ENCODE measurements at regions not wholly inside any gene's neighbourhood (a gene's known extent, or its start where the extent isn't known, plus 50 kb on each side); places are given as distances from the start of the nearest gene placed in this dataset.
"Not testable (repeated sequence)": the region's sequence is repeated elsewhere in the genome, so short reads cannot be mapped to it uniquely, and the experiment has no call there.

GRCh38 chr1:143796369-143796768 is 175.4 kb downstream of the FAM72C start:
- H4K20me1 ChIP-seq (replicated peaks in 1 of 2; ENCODE audit: control insufficient read depth in 1 of 2, insufficient read depth in 2 of 2, low read length in 2 of 2); H2BK120ac ChIP-seq (replicated peaks; ENCODE audit: low read depth, low read length); H3K14ac ChIP-seq (ENCODE audit: insufficient read length); H2BK5ac ChIP-seq (ENCODE audit: low read depth, low read length); H2BK20ac ChIP-seq (ENCODE audit: low read length); POLR2A ChIA-PET (ENCODE audit: partially characterized antibody); H3K18ac ChIP-seq (ENCODE audit: extremely low read depth, low read length); H3K23ac ChIP-seq (ENCODE audit: insufficient read length); H3K4ac ChIP-seq (replicated peaks; ENCODE audit: insufficient read length, low read depth, low read length); H2AK5ac ChIP-seq (ENCODE audit: low read depth, low read length); H3K36me3 ChIP-seq (ENCODE audit: control insufficient read depth in 2 of 4, insufficient read depth in 4 of 4, low read length in 3 of 4); H3K4me3 ChIP-seq (ENCODE audit: extremely low read depth in 1 of 4, insufficient read depth in 2 of 4, low read depth in 3 of 4, low read length in 4 of 4); H3K23me2 ChIP-seq (ENCODE audit: low read depth, low read length); H2BK12ac ChIP-seq (ENCODE audit: low read depth, low read length); H2AFZ ChIP-seq (ENCODE audit: low read length); H3K56ac ChIP-seq (replicated peaks; ENCODE audit: insufficient read length, low read depth, low read length); H3K9ac ChIP-seq (replicated peaks in 1 of 4; ENCODE audit: extremely low read depth in 1 of 4, low read depth in 3 of 4, low read length in 3 of 4); H3K27ac ChIP-seq (ENCODE audit: low read depth, low read length); H4K91ac ChIP-seq (replicated peaks; ENCODE audit: insufficient read length, low read length); FAIRE-seq; H3K4me2 ChIP-seq (ENCODE audit: insufficient read depth in 1 of 2, low read depth in 2 of 2, low read length in 2 of 2); H3K27me3 ChIP-seq (replicated peaks in 1 of 4; ENCODE audit: control insufficient read depth in 3 of 4, extremely low read depth in 1 of 4, insufficient read depth in 3 of 4, low read length in 3 of 4); CTCF ChIA-PET (ENCODE audit: partially characterized antibody); H2BK15ac ChIP-seq (ENCODE audit: low read length); H3K79me1 ChIP-seq (ENCODE audit: low read depth, low read length); H3K9me3 ChIP-seq (ENCODE audit: insufficient read depth in 2 of 2, low read depth in 1 of 2, low read length in 1 of 2); H3K79me2 ChIP-seq (ENCODE audit: control insufficient read depth in 1 of 2, insufficient read depth in 2 of 2, low read length in 2 of 2); H4K8ac ChIP-seq (ENCODE audit: extremely low read depth, insufficient read depth, low read length); H4K5ac ChIP-seq (ENCODE audit: insufficient read length, low read depth, low read length); H3K4me1 ChIP-seq (replicated peaks in 1 of 4; ENCODE audit: control insufficient read depth in 3 of 4, insufficient read depth in 4 of 4, low read length in 3 of 4); DNase-seq (ENCODE audit: low read depth in 1 of 2, low spot score in 2 of 2): not testable (repeated sequence)
- WGBS, 2 experiments (ENCODE audit: extremely low coverage in 1 of 2, insufficient coverage in 1 of 2, insufficient read length in 1 of 2, insufficient replicate concordance in 2 of 2, low coverage in 1 of 2, low lambda C conversion rate in 2 of 2, missing lambda C conversion rate in 1 of 2) = no CpG with 5 or more reads among the region's 3 CpGs

- H3K23ac ChIP-seq (ENCODE audit: insufficient read length); H2BK20ac ChIP-seq (ENCODE audit: low read length); H4K5ac ChIP-seq (ENCODE audit: insufficient read length, low read depth, low read length); H3K4me1 ChIP-seq (replicated peaks in 1 of 4; ENCODE audit: control insufficient read depth in 3 of 4, insufficient read depth in 4 of 4, low read length in 3 of 4); POLR2A ChIA-PET (ENCODE audit: partially characterized antibody); H3K23me2 ChIP-seq (ENCODE audit: low read depth, low read length); H3K56ac ChIP-seq (replicated peaks; ENCODE audit: insufficient read length, low read depth, low read length); H2BK5ac ChIP-seq (ENCODE audit: low read depth, low read length); H3K4me3 ChIP-seq (ENCODE audit: extremely low read depth in 1 of 4, insufficient read depth in 2 of 4, low read depth in 3 of 4, low read length in 4 of 4); H3K36me3 ChIP-seq (ENCODE audit: control insufficient read depth in 2 of 4, insufficient read depth in 4 of 4, low read length in 3 of 4); H2AK5ac ChIP-seq (ENCODE audit: low read depth, low read length); H3K9ac ChIP-seq (replicated peaks in 1 of 4; ENCODE audit: extremely low read depth in 1 of 4, low read depth in 3 of 4, low read length in 3 of 4); H2AFZ ChIP-seq (ENCODE audit: low read length); H2BK12ac ChIP-seq (ENCODE audit: low read depth, low read length); DNase-seq (ENCODE audit: low read depth in 1 of 2, low spot score in 2 of 2); H2BK120ac ChIP-seq (replicated peaks; ENCODE audit: low read depth, low read length); H3K4me2 ChIP-seq (ENCODE audit: insufficient read depth in 1 of 2, low read depth in 2 of 2, low read length in 2 of 2); H3K27me3 ChIP-seq (replicated peaks in 1 of 4; ENCODE audit: control insufficient read depth in 3 of 4, extremely low read depth in 1 of 4, insufficient read depth in 3 of 4, low read length in 3 of 4); H4K8ac ChIP-seq (ENCODE audit: extremely low read depth, insufficient read depth, low read length); H4K91ac ChIP-seq (replicated peaks; ENCODE audit: insufficient read length, low read length); H3K9me3 ChIP-seq (ENCODE audit: insufficient read depth in 2 of 2, low read depth in 1 of 2, low read length in 1 of 2); CTCF ChIA-PET (ENCODE audit: partially characterized antibody); H3K79me1 ChIP-seq (ENCODE audit: low read depth, low read length); H3K79me2 ChIP-seq (ENCODE audit: control insufficient read depth in 1 of 2, insufficient read depth in 2 of 2, low read length in 2 of 2); H4K20me1 ChIP-seq (replicated peaks in 1 of 2; ENCODE audit: control insufficient read depth in 1 of 2, insufficient read depth in 2 of 2, low read length in 2 of 2); FAIRE-seq; H3K18ac ChIP-seq (ENCODE audit: extremely low read depth, low read length); H2BK15ac ChIP-seq (ENCODE audit: low read length); H3K4ac ChIP-seq (replicated peaks; ENCODE audit: insufficient read length, low read depth, low read length); H3K14ac ChIP-seq (ENCODE audit: insufficient read length); H3K27ac ChIP-seq (ENCODE audit: low read depth, low read length): not testable (repeated sequence)
- WGBS, 2 experiments (ENCODE audit: extremely low coverage in 1 of 2, insufficient coverage in 1 of 2, insufficient read length in 1 of 2, insufficient replicate concordance in 2 of 2, low coverage in 1 of 2, low lambda C conversion rate in 2 of 2, missing lambda C conversion rate in 1 of 2) = no CpG with 5 or more reads among the region's 57 CpGs
These were observed 179.5 kb downstream of the FAM72C start for GRCh38 chr1:143792047-143792937.
